ENCODE measurements at regions not wholly inside any gene's neighbourhood (a gene's known extent, or its start where the extent isn't known, plus 50 kb on each side); places are given as distances from the start of the nearest gene placed in this dataset.

GRCh38 chr10:78581133-78581694 is 487.6 kb upstream of the ZMIZ1 start:
- no peaks in the 10 kb centered on the region for H3K79me2 ChIP-seq (ENCODE audit: control insufficient read depth, insufficient read depth, low read length)
- H3K27me3 ChIP-seq (ENCODE audit: control insufficient read depth, insufficient read depth, low read length) = peaks cover 6% of the 10 kb centered on the region
- no peak for DNase-seq (ENCODE audit: low read depth in 2 of 2)
- TF ChIP-seq EZH2 (IDR thresholded peaks at IDR 0.05; ENCODE audit: low read length, missing control alignments) = no peak
- TF ChIP-seq, protein P1, sequence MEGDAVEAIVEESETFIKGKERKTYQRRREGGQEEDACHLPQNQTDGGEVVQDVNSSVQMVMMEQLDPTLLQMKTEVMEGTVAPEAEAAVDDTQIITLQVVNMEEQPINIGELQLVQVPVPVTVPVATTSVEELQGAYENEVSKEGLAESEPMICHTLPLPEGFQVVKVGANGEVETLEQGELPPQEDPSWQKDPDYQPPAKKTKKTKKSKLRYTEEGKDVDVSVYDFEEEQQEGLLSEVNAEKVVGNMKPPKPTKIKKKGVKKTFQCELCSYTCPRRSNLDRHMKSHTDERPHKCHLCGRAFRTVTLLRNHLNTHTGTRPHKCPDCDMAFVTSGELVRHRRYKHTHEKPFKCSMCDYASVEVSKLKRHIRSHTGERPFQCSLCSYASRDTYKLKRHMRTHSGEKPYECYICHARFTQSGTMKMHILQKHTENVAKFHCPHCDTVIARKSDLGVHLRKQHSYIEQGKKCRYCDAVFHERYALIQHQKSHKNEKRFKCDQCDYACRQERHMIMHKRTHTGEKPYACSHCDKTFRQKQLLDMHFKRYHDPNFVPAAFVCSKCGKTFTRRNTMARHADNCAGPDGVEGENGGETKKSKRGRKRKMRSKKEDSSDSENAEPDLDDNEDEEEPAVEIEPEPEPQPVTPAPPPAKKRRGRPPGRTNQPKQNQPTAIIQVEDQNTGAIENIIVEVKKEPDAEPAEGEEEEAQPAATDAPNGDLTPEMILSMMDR (conservative IDR thresholded peaks at IDR 0.05 in 1 of 2, IDR thresholded peaks at IDR 0.05 in 1 of 2; ENCODE audit: low read depth in 1 of 2, low read length in 2 of 2) = no peak
- H3K27ac ChIP-seq (ENCODE audit: insufficient read depth, low read length) = no peak overlapping the region
- no peak overlapping the region for H3K4me2 ChIP-seq (ENCODE audit: extremely low read depth, insufficient read depth, low read length)
- H4K20me1 ChIP-seq (ENCODE audit: control insufficient read depth, extremely low read depth, insufficient read depth, low read length) = peaks cover 3% of the 10 kb centered on the region
- H3K9ac ChIP-seq (ENCODE audit: insufficient read depth, low read length) = no peak overlapping the region
- no peak overlapping the region for H2AFZ ChIP-seq (ENCODE audit: low read length)
- H3K36me3 ChIP-seq (ENCODE audit: control insufficient read depth, insufficient read depth, low read length) = no peaks in the 10 kb centered on the region
- no peak overlapping the region for H3K4me3 ChIP-seq (replicated peaks in 1 of 4; ENCODE audit: control extremely low read depth in 1 of 4, insufficient read depth in 1 of 4, low read depth in 3 of 4, low read length in 4 of 4)
- no peaks in the 10 kb centered on the region for H3K4me1 ChIP-seq (ENCODE audit: control insufficient read depth, extremely low read depth, insufficient read depth, low read length)
- no peaks in the 10 kb centered on the region for H3K9me3 ChIP-seq (ENCODE audit: control insufficient read depth, insufficient read depth, low read depth, low read length)

DNA sequence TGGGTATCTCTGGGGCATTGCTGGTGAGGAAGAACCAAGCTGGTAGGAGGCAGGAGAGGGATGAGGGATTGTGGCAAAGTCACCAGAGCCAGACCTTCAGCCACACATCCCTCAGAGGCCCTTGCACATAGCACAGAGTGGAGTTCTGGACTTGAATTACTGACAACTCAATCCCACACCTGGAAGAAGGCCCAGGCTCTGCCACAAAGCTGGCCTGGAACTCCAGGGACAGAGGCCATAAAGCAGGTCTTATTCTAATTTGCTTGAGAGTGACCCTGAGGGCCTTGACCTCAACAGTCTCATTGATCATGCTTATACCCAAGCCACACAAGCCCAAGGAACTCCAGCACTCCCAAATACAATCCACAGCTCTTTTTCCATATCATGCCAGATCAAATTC is 486.2 kb upstream of the ZMIZ1 start:
- H3K9ac ChIP-seq (ENCODE audit: insufficient read depth, low read length) = no peak overlapping the region
- H3K4me1 ChIP-seq (ENCODE audit: control insufficient read depth, extremely low read depth, insufficient read depth, low read length) = no peaks in the 10 kb centered on the region
- H3K9me3 ChIP-seq (ENCODE audit: control insufficient read depth, insufficient read depth, low read depth, low read length) = no peaks in the 10 kb centered on the region
- no peak overlapping the region for H3K4me2 ChIP-seq (ENCODE audit: extremely low read depth, insufficient read depth, low read length)
- H3K79me2 ChIP-seq (ENCODE audit: control insufficient read depth, insufficient read depth, low read length) = no peaks in the 10 kb centered on the region
- no peak overlapping the region for H3K4me3 ChIP-seq (replicated peaks in 1 of 4; ENCODE audit: control extremely low read depth in 1 of 4, insufficient read depth in 1 of 4, low read depth in 3 of 4, low read length in 4 of 4)
- no peak for TF ChIP-seq EZH2 (IDR thresholded peaks at IDR 0.05; ENCODE audit: low read length, missing control alignments)
- TF ChIP-seq, protein P1 (conservative IDR thresholded peaks at IDR 0.05 in 1 of 2, IDR thresholded peaks at IDR 0.05 in 1 of 2; ENCODE audit: low read depth in 1 of 2, low read length in 2 of 2) = no peak
- no peaks in the 10 kb centered on the region for H3K36me3 ChIP-seq (ENCODE audit: control insufficient read depth, insufficient read depth, low read length)
- no peak overlapping the region for H2AFZ ChIP-seq (ENCODE audit: low read length)
- no peak for DNase-seq (ENCODE audit: low read depth in 2 of 2)
- peaks cover 3% of the 10 kb centered on the region for H4K20me1 ChIP-seq (ENCODE audit: control insufficient read depth, extremely low read depth, insufficient read depth, low read length)
- peaks cover 6% of the 10 kb centered on the region for H3K27me3 ChIP-seq (ENCODE audit: control insufficient read depth, insufficient read depth, low read length)
- no peak overlapping the region for H3K27ac ChIP-seq (ENCODE audit: insufficient read depth, low read length)

DNA sequence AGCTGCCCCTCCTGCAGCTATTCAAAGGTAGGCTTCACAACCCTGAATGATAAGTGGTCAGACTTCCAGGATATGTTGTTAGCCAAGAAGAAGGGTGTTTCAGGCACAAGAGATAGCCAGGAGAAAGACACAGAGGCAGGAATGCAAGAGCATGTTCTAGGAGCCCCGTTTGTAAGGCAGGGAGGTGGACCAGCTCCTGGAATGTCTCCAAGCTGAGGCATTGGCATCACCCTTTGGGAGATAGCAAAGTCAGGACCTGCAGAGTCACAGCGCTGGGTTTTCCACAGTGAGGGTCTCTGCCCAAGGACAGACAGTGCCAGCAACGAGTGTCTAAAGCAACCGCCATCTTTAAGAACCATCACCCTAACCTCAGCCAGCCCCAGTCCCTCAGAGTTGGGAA is 484.5 kb upstream of the ZMIZ1 start:
- Histone ChIP-seq H4K20me1 (ENCODE audit: control insufficient read depth, extremely low read depth, insufficient read depth, low read length) (peaks cover 3% of the 10 kb centered on the region), H3K9ac (ENCODE audit: insufficient read depth, low read length) (no peak overlapping the region), H3K79me2 (ENCODE audit: control insufficient read depth, insufficient read depth, low read length) (no peaks in the 10 kb centered on the region), H3K27ac (ENCODE audit: insufficient read depth, low read length) (no peak overlapping the region), H3K4me2 (ENCODE audit: extremely low read depth, insufficient read depth, low read length) (no peak overlapping the region), H3K27me3 (ENCODE audit: control insufficient read depth, insufficient read depth, low read length) (peaks cover 6% of the 10 kb centered on the region), H3K4me3 (replicated peaks in 1 of 4; ENCODE audit: control extremely low read depth in 1 of 4, insufficient read depth in 1 of 4, low read depth in 3 of 4, low read length in 4 of 4) (no peak overlapping the region), H3K9me3 (ENCODE audit: control insufficient read depth, insufficient read depth, low read depth, low read length) (no peaks in the 10 kb centered on the region), H2AFZ (ENCODE audit: low read length) (no peak overlapping the region), H3K36me3 (ENCODE audit: control insufficient read depth, insufficient read depth, low read length) (no peaks in the 10 kb centered on the region), H3K4me1 (ENCODE audit: control insufficient read depth, extremely low read depth, insufficient read depth, low read length) (peaks cover 2% of the 10 kb centered on the region)
- TF ChIP-seq EZH2 (IDR thresholded peaks at IDR 0.05; ENCODE audit: low read length, missing control alignments) = no peak
- TF ChIP-seq, protein P1 (conservative IDR thresholded peaks at IDR 0.05 in 1 of 2, IDR thresholded peaks at IDR 0.05 in 1 of 2; ENCODE audit: low read depth in 1 of 2, low read length in 2 of 2) = no peak
- no peak for DNase-seq (ENCODE audit: low read depth in 2 of 2)
